ENCODE measurements at regions not wholly inside any gene's neighbourhood (a gene's known extent, or its start where the extent isn't known, plus 50 kb on each side); places are given as distances from the start of the nearest gene placed in this dataset.

DNA sequence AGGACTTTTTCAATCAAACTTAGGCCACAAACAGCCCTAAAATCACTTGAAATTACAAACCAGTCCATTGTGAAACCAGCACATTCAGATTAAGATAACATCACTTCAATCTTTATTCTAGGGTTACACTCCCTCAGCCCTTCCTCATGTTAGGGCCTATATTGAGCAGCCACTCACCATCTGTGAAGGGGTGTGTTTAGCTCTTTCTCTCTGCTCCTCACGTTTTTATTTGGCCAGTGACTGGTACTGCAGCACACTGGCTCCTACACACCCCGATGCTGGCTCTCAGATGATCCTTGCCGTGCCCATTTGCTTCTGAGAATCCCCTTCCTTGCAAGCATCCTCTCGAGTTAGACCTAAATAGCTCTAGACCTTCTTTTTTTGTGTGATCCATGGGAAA is 604.5 kb downstream of the INHBA start:
- CTCF ChIA-PET = no interaction called here
- no peaks in the 10 kb centered on the region for H3K27me3 Mint-ChIP-seq

DNA sequence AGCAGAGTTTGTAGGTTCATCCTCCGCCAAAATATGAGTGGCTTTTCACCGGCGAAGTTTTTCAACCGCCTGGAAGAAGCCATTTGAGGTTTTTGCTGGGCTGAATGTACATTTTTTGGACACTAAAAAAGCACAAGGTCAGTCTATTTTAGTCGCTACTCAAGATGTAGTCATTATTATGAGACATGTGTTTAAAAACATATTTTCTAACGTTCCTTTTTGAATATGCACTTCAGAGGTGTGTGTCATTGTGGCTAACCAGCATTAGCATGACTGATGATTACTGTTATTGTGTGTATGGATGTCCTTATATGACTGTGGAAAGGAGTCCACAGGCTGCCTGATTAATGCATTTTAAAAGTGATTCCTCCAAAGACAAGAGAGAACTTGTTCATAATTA is 605.4 kb downstream of the INHBA start:
- H3K27ac Mint-ChIP-seq = no peak overlapping the region
- DNase-seq = no peak
- peaks cover 5% of the 10 kb centered on the region for H3K9me3 Mint-ChIP-seq
- CTCF ChIA-PET = no interaction called here
- H3K36me3 Mint-ChIP-seq (ENCODE audit: low read depth) = no peaks in the 10 kb centered on the region
- no peak overlapping the region for H3K4me3 Mint-ChIP-seq
- H3K4me1 Mint-ChIP-seq = no peaks in the 10 kb centered on the region
- POLR2A ChIA-PET = no interaction called here
- no peaks in the 10 kb centered on the region for H3K27me3 Mint-ChIP-seq

More for the DNA sequence above, 604.5 kb downstream of the INHBA start:
- Mint-ChIP-seq H3K9me3 (peaks cover 5% of the 10 kb centered on the region), H3K36me3 (ENCODE audit: low read depth) (no peaks in the 10 kb centered on the region), H3K27ac (no peak overlapping the region), H3K4me3 (no peak overlapping the region), H3K4me1 (no peaks in the 10 kb centered on the region)
- POLR2A ChIA-PET = no interaction called here
- no peak for DNase-seq

DNA sequence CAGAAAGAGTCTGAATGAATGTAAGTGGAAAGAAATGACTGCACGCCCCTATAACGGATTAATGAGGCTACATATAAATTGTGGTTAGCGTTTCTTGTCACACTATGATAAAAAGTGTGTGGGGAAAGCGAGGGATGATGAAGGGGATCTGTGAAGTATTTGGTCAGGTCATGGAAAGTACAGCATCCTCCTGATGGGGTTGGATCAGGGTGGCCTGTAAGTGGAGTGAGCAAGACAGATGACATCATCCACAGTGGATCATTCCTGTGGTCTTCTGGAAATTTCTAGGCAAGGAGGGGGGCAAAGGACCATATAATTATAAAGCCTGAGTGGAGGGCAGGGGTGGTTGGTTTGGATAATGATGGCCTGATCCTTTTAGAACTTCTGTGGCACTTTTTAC is 606.0 kb downstream of the INHBA start:
- Mint-ChIP-seq H3K4me3 (no peak overlapping the region), H3K9me3 (peaks cover 5% of the 10 kb centered on the region), H3K27ac (no peak overlapping the region), H3K4me1 (no peaks in the 10 kb centered on the region), H3K36me3 (ENCODE audit: low read depth) (no peaks in the 10 kb centered on the region), H3K27me3 (no peaks in the 10 kb centered on the region)
- ChIA-PET CTCF (no interaction called here), POLR2A (no interaction called here)
- no peak for DNase-seq

DNA sequence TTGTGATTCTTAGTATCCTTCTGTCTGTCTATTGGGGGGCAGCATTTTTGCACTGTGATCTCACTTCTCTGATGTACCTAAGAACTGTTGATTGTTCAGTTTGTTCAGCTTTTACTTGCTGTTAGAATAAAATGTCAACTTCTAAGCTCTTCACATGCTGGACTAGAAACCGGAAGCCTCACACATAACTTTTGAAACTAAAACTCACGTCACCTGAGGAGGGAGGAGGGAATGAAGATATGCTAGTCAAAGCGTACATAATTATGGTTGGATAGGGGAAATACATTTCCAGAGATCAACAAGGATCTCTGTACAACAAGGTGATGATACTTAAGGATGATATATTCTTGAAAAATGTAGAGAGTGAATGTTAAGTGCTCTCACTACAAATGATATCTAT is 609.7 kb downstream of the INHBA start:
- Mint-ChIP-seq H3K4me3 (no peak overlapping the region), H3K27me3 (no peaks in the 10 kb centered on the region), H3K9me3 (no peaks in the 10 kb centered on the region), H3K36me3 (ENCODE audit: low read depth) (no peaks in the 10 kb centered on the region), H3K27ac (no peak overlapping the region), H3K4me1 (no peaks in the 10 kb centered on the region)
- ChIA-PET CTCF (no interaction called here), POLR2A (no interaction called here)
- DNase-seq = no peak

DNA sequence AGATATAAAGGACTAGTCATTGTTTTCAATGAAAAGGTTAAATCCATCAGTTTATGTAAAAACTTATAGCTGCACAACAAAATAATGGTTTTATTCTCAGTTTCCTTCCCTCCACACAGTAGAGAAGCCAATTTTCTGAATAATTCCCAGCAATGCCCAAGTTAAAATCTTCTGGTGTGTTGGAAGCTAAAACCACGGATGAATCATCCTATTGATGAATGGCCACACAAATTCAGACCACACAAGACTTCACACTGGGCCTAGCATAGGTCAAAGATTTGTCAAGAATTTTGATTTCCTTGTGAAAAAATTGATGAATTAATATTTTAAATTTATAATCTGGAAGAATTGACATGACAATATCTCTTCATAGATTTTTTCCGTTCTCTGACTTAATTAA is 617.6 kb downstream of the INHBA start:
- POLR2A ChIA-PET = no interaction called here
- H3K9me3 Mint-ChIP-seq = no peaks in the 10 kb centered on the region
- H3K4me1 Mint-ChIP-seq = no peaks in the 10 kb centered on the region
- H3K36me3 Mint-ChIP-seq (ENCODE audit: low read depth) = no peaks in the 10 kb centered on the region
- CTCF ChIA-PET = no interaction called here
- no peak for DNase-seq
- H3K27ac Mint-ChIP-seq = no peak overlapping the region
- no peak overlapping the region for H3K4me3 Mint-ChIP-seq
- H3K27me3 Mint-ChIP-seq = no peaks in the 10 kb centered on the region

DNA sequence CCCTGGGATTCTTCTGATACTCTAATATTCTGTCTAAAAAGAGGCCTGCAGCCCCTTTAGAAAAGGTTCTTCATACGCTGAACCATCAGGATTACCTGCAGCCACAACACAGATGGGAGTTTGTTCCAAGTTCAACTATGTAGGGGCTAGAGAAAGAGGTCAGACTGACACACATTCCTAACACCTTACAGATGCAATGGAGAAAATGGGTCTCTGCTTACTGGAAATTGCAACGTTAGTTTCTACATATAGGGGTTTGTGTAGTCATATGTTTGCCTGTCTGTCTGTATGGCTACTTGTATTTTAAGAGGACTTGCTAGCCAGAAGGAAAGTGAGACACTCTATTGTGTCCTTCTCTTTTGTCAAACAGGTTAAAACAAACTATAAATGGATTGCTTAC is 618.5 kb downstream of the INHBA start:
- Mint-ChIP-seq H3K27ac (no peak overlapping the region), H3K4me3 (no peak overlapping the region), H3K36me3 (ENCODE audit: low read depth) (no peaks in the 10 kb centered on the region), H3K9me3 (no peaks in the 10 kb centered on the region), H3K27me3 (no peaks in the 10 kb centered on the region), H3K4me1 (no peaks in the 10 kb centered on the region)
- DNase-seq = no peak
- CTCF ChIA-PET = no interaction called here
- POLR2A ChIA-PET = no interaction called here

DNA sequence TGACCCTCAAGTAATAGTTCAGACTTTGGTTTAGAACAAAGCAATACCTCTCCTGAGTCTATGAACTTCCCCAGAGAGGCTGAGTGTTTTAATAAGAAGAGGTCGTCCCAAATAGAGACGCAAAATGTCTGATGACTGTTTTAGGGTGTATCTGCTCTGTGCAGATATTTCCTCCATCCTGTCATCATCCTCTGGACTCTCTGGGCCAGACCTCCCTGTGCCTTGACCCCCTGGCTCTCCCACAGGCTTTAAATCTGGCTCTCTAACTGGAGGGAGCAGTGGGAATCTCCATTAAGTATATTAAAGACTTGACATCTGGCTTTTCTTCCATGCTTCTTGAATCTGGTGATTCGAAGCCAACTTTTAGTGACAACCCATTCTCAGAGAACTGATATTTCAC is 633.3 kb downstream of the INHBA start:
- Mint-ChIP-seq H3K4me1 (no peaks in the 10 kb centered on the region), H3K27me3 (no peaks in the 10 kb centered on the region), H3K4me3 (no peak overlapping the region), H3K9me3 (no peaks in the 10 kb centered on the region), H3K27ac (no peak overlapping the region), H3K36me3 (ENCODE audit: low read depth) (no peaks in the 10 kb centered on the region)
- ChIA-PET POLR2A (no interaction called here), CTCF (no interaction called here)
- DNase-seq = no peak

DNA sequence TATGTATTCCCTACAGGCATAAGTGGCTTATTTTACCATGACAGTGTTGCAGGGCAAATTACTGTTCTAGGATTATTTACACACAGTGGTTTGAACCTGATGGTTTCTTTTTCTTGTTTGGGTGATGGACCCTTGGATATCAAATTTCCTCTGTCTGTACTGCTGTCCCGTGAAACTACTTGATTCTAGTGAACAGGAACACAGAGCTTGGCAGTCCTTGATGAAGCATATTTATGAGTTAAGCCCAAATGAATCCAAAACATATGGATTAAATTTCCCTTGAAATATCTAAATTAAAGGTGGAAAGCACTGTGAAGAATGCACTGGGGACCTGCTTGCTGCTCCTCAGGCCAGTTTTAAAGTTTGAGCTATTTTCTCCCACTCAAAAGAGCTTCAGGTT is 635.3 kb downstream of the INHBA start:
- no peak for DNase-seq
- CTCF ChIA-PET = interaction anchor here (0.6 kb wide), 1 partner anchor 721 kb away, joined by 3 read pairs; no protein-coding TSS in a partner anchor
- H3K4me3 Mint-ChIP-seq = no peak overlapping the region
- no peaks in the 10 kb centered on the region for H3K4me1 Mint-ChIP-seq
- POLR2A ChIA-PET = no interaction called here
- H3K9me3 Mint-ChIP-seq = no peaks in the 10 kb centered on the region
- H3K36me3 Mint-ChIP-seq (ENCODE audit: low read depth) = no peaks in the 10 kb centered on the region
- H3K27me3 Mint-ChIP-seq = no peaks in the 10 kb centered on the region
- H3K27ac Mint-ChIP-seq = no peak overlapping the region

DNA sequence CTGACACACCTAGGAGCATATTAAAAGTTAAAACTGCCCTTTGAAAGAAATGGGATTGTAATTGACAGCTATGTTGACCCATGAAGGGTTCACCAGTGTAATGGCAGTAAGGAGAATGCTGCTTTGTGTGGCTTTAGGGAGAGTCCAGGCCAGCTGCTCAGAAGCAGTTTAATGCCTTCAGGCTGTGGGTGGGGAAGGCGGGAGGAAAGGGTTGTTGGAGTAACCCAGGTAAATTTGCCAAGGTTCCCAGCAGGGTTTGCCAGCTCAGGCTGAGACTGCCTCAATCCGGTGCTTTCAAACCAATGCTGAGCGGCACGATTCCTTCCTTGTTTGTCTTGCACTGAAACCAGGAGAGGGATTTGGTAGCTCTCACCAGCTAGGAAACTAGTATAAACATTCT is 637.2 kb downstream of the INHBA start:
- Mint-ChIP-seq H3K36me3 (ENCODE audit: low read depth) (no peaks in the 10 kb centered on the region), H3K27ac (no peak overlapping the region), H3K4me1 (no peaks in the 10 kb centered on the region), H3K9me3 (no peaks in the 10 kb centered on the region), H3K27me3 (no peaks in the 10 kb centered on the region), H3K4me3 (no peak overlapping the region)
- DNase-seq = no peak
- ChIA-PET POLR2A (no interaction called here), CTCF (no interaction called here)

DNA sequence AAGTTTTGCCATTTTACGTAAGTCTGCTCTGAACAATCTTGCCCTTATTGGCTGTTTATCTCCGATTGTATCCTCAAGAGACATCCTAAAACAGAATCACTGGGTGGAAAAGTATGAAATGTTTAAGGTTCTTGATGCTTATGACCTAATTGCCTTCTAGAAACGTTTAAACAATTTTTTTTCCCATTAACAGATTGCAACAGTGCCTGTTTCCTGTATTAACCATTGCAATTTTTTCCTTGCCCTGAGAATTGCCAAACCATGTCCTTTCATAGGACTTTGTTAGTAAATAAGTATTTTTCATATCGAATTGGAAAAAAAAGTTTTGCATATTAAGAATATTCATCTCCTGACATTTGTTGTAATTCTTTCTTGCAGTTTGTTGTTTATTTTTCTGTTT is 639.8 kb downstream of the INHBA start:
- CTCF ChIA-PET = no interaction called here
- Mint-ChIP-seq H3K9me3 (peaks cover 4% of the 10 kb centered on the region), H3K27me3 (no peaks in the 10 kb centered on the region), H3K4me3 (no peak overlapping the region), H3K36me3 (ENCODE audit: low read depth) (no peaks in the 10 kb centered on the region), H3K27ac (no peak overlapping the region), H3K4me1 (no peaks in the 10 kb centered on the region)
- DNase-seq = no peak
- POLR2A ChIA-PET = no interaction called here

DNA sequence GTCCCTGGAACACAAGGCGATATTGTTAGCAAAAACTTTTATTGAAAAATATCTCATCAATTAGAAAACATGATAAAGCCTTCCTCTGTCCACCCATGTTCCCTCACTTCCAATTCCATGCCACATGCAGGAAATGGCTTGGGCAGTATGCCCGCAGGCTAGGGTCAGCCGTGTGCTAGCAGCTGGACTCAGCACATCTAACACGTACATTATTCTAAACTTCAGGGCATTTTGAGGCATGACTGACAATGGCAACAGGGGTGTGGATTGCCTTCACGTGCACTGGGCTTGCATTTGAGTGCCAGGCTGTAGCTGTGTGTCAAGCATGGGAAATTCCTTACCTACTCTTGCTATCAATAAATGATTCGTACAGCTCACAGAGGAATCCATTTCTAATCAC is 642.1 kb downstream of the INHBA start:
- DNase-seq = no peak
- peaks cover 10% of the 10 kb centered on the region for H3K9me3 Mint-ChIP-seq
- no peaks in the 10 kb centered on the region for H3K4me1 Mint-ChIP-seq
- no peak overlapping the region for H3K4me3 Mint-ChIP-seq
- no peak overlapping the region for H3K27ac Mint-ChIP-seq
- ChIA-PET CTCF (no interaction called here), POLR2A (no interaction called here)
- no peaks in the 10 kb centered on the region for H3K27me3 Mint-ChIP-seq
- no peaks in the 10 kb centered on the region for H3K36me3 Mint-ChIP-seq (ENCODE audit: low read depth)

DNA sequence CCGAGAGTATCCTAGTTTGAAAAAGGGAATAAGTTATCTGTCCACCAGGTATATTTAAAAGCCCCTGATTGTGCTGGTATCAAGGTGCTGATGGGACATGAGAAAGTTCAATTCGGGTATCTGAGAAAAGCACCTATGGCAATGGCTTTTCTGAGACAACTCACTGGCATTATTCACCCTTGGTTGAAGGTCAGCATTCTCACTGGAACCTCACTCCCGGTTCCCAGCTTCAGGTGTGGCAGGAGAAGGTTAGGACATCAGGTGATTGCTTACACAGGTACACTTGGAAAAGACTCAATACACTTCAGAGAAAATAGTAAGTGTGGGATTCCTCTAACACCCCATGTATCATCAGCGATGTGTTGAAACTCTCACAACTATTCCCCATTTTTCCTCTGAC is 643.1 kb downstream of the INHBA start:
- no peaks in the 10 kb centered on the region for H3K4me1 Mint-ChIP-seq
- no peaks in the 10 kb centered on the region for H3K27me3 Mint-ChIP-seq
- CTCF ChIA-PET = no interaction called here
- POLR2A ChIA-PET = no interaction called here
- H3K4me3 Mint-ChIP-seq = no peak overlapping the region
- no peaks in the 10 kb centered on the region for H3K36me3 Mint-ChIP-seq (ENCODE audit: low read depth)
- H3K27ac Mint-ChIP-seq = no peak overlapping the region
- no peak for DNase-seq
- H3K9me3 Mint-ChIP-seq = peaks cover 10% of the 10 kb centered on the region

DNA sequence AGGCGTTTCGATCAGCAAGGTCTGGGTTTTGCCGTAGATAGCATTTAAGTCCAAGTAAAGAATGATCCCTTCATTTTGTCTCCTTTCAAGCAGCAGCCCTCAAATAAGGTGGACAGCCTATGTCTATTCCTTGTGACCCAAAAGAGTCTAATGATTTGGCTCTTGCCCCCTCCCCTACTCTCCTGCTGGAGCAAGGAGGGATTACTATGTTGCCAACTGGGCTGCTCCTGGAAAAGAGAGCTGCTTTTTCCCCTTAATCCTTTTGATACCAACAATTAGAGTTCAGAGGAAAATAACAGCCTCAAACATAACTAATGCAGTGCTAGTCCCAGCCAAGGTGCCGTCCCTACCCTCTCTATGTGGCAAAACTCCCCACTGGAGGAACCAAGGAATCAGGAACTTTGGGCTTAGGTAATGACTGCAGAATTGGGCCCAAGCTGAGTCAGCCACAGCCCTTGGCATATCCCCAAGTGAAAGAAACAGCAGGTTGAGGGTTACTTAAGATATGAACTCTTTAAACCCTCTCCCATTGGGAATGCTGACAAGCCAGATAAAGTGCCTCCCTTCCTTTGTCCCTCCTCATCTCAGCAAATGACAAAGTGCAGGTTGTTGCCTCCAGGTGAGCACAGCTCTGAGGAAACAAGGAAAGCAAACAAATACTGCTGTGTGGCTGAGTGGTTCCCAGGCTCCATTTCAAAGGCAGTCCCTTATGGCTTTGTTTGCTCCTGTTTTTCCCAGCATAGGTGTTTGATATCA is 643.7 kb downstream of the INHBA start:
- Mint-ChIP-seq H3K27me3 (no peaks in the 10 kb centered on the region), H3K36me3 (ENCODE audit: low read depth) (no peaks in the 10 kb centered on the region), H3K4me1 (no peaks in the 10 kb centered on the region), H3K9me3 (peaks cover 10% of the 10 kb centered on the region), H3K27ac (no peak overlapping the region), H3K4me3 (no peak overlapping the region)
- ChIA-PET POLR2A (no interaction called here), CTCF (no interaction called here)
- no peak for DNase-seq

DNA sequence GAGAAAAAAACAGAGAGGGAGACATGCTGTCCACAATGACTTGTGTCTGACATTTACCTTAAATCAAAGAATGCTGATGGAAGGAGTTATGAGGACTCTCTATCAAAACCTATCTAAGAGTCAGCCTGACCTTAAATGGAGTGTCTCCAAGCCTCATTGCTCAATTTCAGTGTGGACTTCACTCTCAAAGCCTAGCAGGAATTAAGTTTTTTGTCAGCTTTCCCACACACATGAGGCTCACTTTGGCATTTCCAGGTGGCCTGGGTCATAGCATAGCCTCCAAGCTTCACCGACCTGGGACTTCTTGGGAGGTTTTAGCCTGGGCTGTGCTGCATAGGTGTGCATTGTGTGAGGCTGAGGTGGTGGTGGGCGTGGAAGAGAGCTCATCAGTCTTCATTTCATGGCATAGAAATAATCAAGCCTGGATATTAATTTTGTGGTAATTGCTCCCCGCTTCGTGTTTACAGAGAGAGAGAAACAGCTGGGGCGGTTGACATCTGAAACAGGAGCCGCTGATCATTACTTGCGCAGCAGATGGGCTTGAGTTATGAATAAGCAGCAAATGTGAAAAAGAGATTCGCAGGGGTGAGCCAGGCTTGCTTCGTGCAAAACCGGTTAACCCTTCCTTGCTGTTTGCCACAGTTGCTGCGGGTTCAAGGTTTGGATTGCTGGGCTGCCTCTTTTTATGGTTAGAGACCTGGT is 647.8 kb downstream of the INHBA start:
- Mint-ChIP-seq H3K36me3 (ENCODE audit: low read depth) (no peaks in the 10 kb centered on the region), H3K4me1 (no peaks in the 10 kb centered on the region), H3K4me3 (no peak overlapping the region), H3K27ac (no peak overlapping the region), H3K27me3 (no peaks in the 10 kb centered on the region), H3K9me3 (peaks cover 10% of the 10 kb centered on the region)
- CTCF ChIA-PET = no interaction called here
- no peak for DNase-seq
- POLR2A ChIA-PET = no interaction called here
